Thyroid gland (tissue), 4 donors: ENCODE measurements at regions not wholly inside any gene's neighbourhood (a gene's known extent, or its start where the extent isn't known, plus 50 kb on each side); places are given as distances from the start of the nearest gene placed in this dataset.
"Not testable (repeated sequence)": the region's sequence is repeated elsewhere in the genome, so short reads cannot be mapped to it uniquely, and the experiment has no call there.

Experiments used
- DNase-seq, 2 donors: peaks; one replicate each; pipeline ENCODE4 v3.0.0-alpha.2; 2019
- H3K27ac ChIP-seq, 3 donors: fragments of 200-600 bp; sonication (generic); 1 replicate in 2 of 3; 2 replicates in 1 of 3; pipeline ENCODE4 v1.5.1; 2016 to 2019; ENCODE audit warnings: mild to moderate bottlenecking in 1 of 3, moderate library complexity in 1 of 3
- H3K27me3 ChIP-seq: fragments of 200-600 bp; sonication (generic); one replicate; pipeline ENCODE4 v1.5.1; 2019
- H3K36me3 ChIP-seq, 2 donors: fragments of 200-600 bp; sonication (generic); one replicate each; pipeline ENCODE4 v1.5.1; 2016 to 2019
- H3K4me1 ChIP-seq, 2 donors: fragments of 200-600 bp; sonication (generic); one replicate each; pipeline ENCODE4 v1.5.1; 2017 to 2019
- H3K4me3 ChIP-seq, 3 donors: fragments of 200-600 bp; sonication (generic); replicated peaks in 1 of 3; 1 replicate in 2 of 3; 2 replicates in 1 of 3; pipeline ENCODE4 v1.5.1; 2016; ENCODE audit warnings: mild to moderate bottlenecking in 1 of 3
- H3K9me3 ChIP-seq: fragments of 200-600 bp; sonication (generic); one replicate; pipeline ENCODE4 v1.5.1; 2017
- POLR2A ChIP-seq, 2 donors: fragments of 450-650 bp; IDR thresholded peaks; one replicate each; pipeline ENCODE4 v1.6.1; 2017; ENCODE audit warnings: antibody characterized with exemption in 2 of 2, mild to moderate bottlenecking in 2 of 2, moderate library complexity in 1 of 2
- WGBS, 2 donors: methylation state at CpG; one replicate each; pipeline ENCODE4 v1.1.5; 2017; 5-methylcytosine and 5-hydroxymethylcytosine counted together
- intact Hi-C: fragments of 100-400 bp; cut with DNase I; formaldehyde crosslinking; loops from one replicate; pipeline ENCODE4 v1.15.1; 2023
- TF ChIP-seq, protein P1 (sequence below), 6 experiments: fragments of 200-600 bp in 3 of 6; fragments of 450-650 bp in 3 of 6; sonication (generic) in 3 of 6; IDR thresholded peaks; one replicate each; pipeline ENCODE4 v1.5.1; 2016 to 2019; ENCODE audit warnings: antibody characterized with exemption in 6 of 6, mild to moderate bottlenecking in 2 of 6, inconsistent platforms in 1 of 6, moderate library complexity in 1 of 6

DNA sequence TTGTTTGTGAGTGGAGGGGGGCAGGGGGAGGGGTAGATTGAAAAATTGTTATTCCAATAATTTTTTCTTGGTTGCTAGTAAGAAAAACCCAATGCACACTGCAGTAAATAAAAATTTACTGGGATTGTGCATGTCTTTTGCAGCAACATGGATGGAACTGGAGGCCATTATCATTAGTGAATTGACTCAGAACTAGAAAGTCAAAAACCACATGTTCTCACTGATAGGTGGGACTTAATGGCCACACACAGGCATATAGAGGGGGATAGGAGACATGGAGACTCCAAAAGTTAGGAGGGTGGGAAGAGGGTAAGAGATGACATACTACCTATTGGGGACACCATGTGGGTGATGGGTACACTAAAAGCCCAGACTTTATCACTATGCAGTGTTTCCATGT lies 67.2 kb downstream of the BUB3 start:
- Histone ChIP-seq H3K27me3 (no peaks in the 10 kb centered on the region), H3K27ac (no peak overlapping the region), H3K9me3 (no peaks in the 10 kb centered on the region), H3K4me1 (no peaks in the 10 kb centered on the region), H3K36me3 (no peaks in the 10 kb centered on the region), H3K4me3 (no peak overlapping the region)
- DNase-seq = no peak
- TF ChIP-seq, protein P1, sequence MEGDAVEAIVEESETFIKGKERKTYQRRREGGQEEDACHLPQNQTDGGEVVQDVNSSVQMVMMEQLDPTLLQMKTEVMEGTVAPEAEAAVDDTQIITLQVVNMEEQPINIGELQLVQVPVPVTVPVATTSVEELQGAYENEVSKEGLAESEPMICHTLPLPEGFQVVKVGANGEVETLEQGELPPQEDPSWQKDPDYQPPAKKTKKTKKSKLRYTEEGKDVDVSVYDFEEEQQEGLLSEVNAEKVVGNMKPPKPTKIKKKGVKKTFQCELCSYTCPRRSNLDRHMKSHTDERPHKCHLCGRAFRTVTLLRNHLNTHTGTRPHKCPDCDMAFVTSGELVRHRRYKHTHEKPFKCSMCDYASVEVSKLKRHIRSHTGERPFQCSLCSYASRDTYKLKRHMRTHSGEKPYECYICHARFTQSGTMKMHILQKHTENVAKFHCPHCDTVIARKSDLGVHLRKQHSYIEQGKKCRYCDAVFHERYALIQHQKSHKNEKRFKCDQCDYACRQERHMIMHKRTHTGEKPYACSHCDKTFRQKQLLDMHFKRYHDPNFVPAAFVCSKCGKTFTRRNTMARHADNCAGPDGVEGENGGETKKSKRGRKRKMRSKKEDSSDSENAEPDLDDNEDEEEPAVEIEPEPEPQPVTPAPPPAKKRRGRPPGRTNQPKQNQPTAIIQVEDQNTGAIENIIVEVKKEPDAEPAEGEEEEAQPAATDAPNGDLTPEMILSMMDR (IDR thresholded peaks at IDR 0.05) = no peak
- TF ChIP-seq POLR2A (IDR thresholded peaks at IDR 0.05) = no peak
- intact Hi-C loops = no loop called here

DNA sequence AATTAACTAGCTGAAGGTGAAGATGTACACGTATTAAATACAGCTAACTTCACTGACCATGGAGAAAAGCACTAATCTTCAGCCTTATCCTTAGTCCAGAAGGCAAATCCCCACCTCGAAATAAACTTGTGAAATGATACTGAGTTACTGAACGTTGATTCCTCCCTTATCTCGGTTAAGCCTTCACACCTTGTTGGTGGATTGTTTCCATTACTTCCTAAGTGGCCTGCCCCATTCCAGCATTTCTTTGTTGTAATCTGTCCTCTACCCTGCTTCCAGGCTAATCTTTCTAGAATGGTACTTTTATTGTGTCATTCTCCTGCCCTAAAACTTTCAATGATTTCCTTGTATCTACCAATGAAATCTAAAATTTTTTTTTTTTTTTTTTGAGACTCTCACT lies 68.6 kb downstream of the BUB3 start:
- no peaks in the 10 kb centered on the region for H3K9me3 ChIP-seq
- intact Hi-C loops = no loop called here
- DNase-seq = no peak
- TF ChIP-seq POLR2A (IDR thresholded peaks at IDR 0.05) = no peak
- TF ChIP-seq, protein P1 (IDR thresholded peaks at IDR 0.05) = no peak
- H3K36me3 ChIP-seq = no peaks in the 10 kb centered on the region
- no peaks in the 10 kb centered on the region for H3K27me3 ChIP-seq
- H3K27ac ChIP-seq = no peak overlapping the region
- H3K4me1 ChIP-seq = no peaks in the 10 kb centered on the region
- no peak overlapping the region for H3K4me3 ChIP-seq
- 48 to 84% methylated on average over 4 of the region's 4 CpGs for WGBS, 2 donors

DNA sequence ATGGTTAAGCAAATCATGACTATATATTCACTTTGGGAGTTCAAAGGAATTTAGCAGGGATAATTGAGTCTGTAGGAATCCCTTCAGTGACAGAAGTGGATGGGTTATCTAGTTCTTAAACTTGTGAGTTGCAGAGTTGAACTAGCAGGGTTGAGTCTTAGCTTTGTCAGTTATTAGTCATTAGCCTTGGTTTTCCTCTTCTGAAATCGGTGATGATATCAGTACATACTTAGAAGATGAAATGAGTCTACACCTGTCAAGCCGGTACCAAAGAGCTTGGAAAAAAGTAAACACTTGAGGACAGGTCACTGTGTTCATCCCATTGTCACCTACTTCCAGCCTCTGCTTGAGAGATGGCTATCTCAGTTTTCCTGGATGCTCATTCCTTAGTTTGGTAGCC lies 73.5 kb downstream of the BUB3 start:
- Histone ChIP-seq H3K4me1 (no peaks in the 10 kb centered on the region), H3K36me3 (no peaks in the 10 kb centered on the region), H3K27ac (no peak overlapping the region), H3K9me3 (no peaks in the 10 kb centered on the region), H3K27me3 (no peaks in the 10 kb centered on the region), H3K4me3 (no peak overlapping the region)
- no peak for DNase-seq
- 52 to 70% methylated on average over 2 of the region's 2 CpGs for WGBS, 2 donors
- no peak for TF ChIP-seq POLR2A (IDR thresholded peaks at IDR 0.05)
- TF ChIP-seq, protein P1 (IDR thresholded peaks at IDR 0.05) = no peak
- intact Hi-C loops = no loop called here

- Histone ChIP-seq H3K27ac (no peak overlapping the region), H3K4me1 (no peaks in the 10 kb centered on the region), H3K4me3 (no peak overlapping the region), H3K9me3 (no peaks in the 10 kb centered on the region), H3K36me3 (no peaks in the 10 kb centered on the region), H3K27me3 (no peaks in the 10 kb centered on the region)
- TF ChIP-seq, protein P1 (IDR thresholded peaks at IDR 0.05) = no peak
- TF ChIP-seq POLR2A (IDR thresholded peaks at IDR 0.05) = no peak
- 80 to 85% methylated on average over 8 of the region's 8 CpGs for WGBS, 2 donors
- DNase-seq = no peak
- intact Hi-C loops = no loop called here
Measured at GRCh38 chr10:123229927-123230630, 75.9 kb downstream of the BUB3 start.

- H3K27ac ChIP-seq, H3K4me3 ChIP-seq, DNase-seq, H3K36me3 ChIP-seq, H3K4me1 ChIP-seq, H3K27me3 ChIP-seq, H3K9me3 ChIP-seq, intact Hi-C loops: not testable (repeated sequence)
- WGBS, 2 donors = 88 to 89% methylated on average over 1 of the region's 1 CpG
Measured at GRCh38 chr10:123232879-123233278, 78.7 kb downstream of the BUB3 start.

- H3K36me3 ChIP-seq, H3K9me3 ChIP-seq, H3K4me3 ChIP-seq, DNase-seq, H3K4me1 ChIP-seq, H3K27me3 ChIP-seq, H3K27ac ChIP-seq, intact Hi-C loops: not testable (repeated sequence)
- 95 to 96% methylated on average over 4 of the region's 4 CpGs for WGBS, 2 donors
Measured at GRCh38 chr10:123235014-123235413, 80.8 kb downstream of the BUB3 start.
